ENCODE measurements at regions not wholly inside any gene's neighbourhood (a gene's known extent, or its start where the extent isn't known, plus 50 kb on each side); places are given as distances from the start of the nearest gene placed in this dataset.

DNA sequence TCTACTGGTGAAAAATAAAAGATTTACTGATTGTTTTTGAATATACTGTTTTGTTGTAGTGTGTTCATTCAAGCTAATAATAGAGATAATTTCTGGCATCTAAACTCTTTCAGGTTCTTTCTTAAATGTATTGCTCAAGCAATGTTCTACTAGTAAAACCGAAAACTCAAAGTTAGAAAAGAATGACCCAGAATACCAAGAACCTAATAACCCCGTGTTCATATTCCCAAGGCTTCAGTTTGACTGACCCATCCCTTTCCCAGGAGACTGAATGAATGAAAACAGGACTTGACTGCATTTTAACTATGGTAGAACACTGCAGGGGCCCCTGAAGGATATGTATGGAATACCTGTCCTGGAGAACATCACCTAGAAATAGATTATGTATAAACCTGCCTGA lies 375.3 kb downstream of the MAFB start:
- no peak for TF ChIP-seq CTCF (IDR thresholded peaks at IDR 0.05)
- no peak for TF ChIP-seq POLR2A (IDR thresholded peaks at IDR 0.05)
- TF ChIP-seq POLR2AphosphoS5 (IDR thresholded peaks at IDR 0.05), result no peak
